OCI-M2 (cell line): ENCODE measurements at regions not wholly inside any gene's neighbourhood (a gene's known extent, or its start where the extent isn't known, plus 50 kb on each side); places are given as distances from the start of the nearest gene placed in this dataset.

Experiments used
- DNase-seq: peaks from one replicate; lab custom pipeline; 2025; ENCODE audit not compliant: unreplicated experiment; lab: John Stamatoyannopoulos, UW

DNA sequence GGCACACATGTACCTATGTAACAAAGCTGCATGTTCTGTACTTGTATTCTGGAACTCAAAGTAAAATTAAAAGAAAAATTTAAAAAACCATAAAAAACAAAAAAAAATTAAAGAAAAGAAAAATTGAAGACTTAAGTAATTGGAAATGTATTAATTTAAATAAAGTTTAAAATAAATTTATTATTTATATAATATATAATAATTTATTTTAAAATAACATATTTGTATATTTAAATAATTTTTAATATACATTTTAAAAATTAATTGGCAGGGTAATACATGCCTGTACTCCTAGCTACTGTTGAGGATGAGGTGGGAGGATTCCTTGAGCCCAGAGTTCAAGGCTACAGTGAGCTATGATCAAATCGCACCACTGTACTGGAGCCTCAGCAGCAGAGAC lies 1830.6 kb upstream of the CELF4 start:
- no peak for DNase-seq

GRCh38 chr18:39389800-39390379 lies 1824.3 kb upstream of the CELF4 start:
- DNase-seq, result no peak

DNA sequence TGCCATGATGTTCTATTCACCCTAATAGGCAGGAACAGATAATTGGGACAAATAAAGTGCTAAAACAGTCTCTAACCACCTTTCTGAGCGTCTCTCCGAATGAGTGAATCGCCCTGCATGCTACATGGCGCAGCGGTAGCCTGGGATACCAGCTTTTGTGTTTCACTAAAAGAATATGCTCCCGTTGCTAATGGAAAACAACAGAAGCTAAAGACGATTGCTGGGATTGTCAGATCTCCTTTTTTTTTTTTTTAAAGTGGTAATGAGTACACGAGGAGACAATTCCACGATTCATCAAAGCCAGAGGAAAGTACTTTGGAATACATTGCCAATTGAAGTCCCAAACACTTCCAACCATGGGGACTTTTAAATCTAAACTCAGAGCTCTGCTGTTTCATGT lies 1815.3 kb upstream of the CELF4 start:
- no peak for DNase-seq

GRCh38 chr18:39380186-39380725 lies 1814.7 kb upstream of the CELF4 start:
- DNase-seq, result no peak

GRCh38 chr18:39375066-39375465 lies 1809.5 kb upstream of the CELF4 start:
- DNase-seq, result no peak

DNA sequence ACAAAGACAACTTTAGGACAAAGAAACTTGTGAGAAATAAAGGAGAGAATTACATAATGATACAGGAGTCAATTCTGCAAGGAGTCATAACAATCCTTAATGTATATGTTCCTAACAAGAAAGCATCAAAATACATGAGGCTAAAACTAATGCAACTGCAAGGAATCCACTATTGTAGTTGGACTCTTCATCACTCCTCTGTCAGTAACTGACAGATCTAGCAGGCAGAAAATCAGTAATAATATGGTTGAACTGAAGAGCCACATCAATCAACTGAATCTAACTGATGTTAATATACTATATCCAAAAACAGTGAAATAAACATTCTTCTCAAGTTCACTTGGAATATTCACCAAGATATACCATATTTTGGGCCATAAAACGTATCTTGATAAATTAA lies 1806.4 kb upstream of the CELF4 start:
- DNase-seq, result no peak

GRCh38 chr18:39366656-39367055 lies 1801.1 kb upstream of the CELF4 start:
- no peak for DNase-seq

- no peak for DNase-seq
Measured at GRCh38 chr18:39365836-39366485, 1800.4 kb upstream of the CELF4 start.

DNA sequence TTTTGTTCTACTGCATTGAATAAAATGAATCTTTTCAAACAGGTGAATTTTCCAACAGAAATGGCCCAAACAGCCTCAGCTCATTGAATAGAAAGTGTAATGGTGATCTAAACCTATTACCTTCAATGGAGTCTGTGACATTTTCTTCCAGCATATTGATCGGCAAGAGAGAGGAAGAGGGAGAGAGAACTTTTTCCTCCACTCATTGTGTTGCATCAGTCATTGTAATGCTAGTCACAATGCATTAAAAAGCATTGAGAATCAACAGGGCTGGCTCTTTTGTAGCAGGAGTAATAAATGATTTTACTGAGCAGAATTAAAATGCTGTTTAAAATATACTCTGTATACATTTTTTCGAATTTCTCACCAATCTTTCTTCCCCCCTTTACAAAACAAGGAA lies 1794.5 kb upstream of the CELF4 start:
- DNase-seq, result no peak

- DNase-seq, result no peak
Measured at GRCh38 chr18:39359636-39360035, 1794.0 kb upstream of the CELF4 start.

DNA sequence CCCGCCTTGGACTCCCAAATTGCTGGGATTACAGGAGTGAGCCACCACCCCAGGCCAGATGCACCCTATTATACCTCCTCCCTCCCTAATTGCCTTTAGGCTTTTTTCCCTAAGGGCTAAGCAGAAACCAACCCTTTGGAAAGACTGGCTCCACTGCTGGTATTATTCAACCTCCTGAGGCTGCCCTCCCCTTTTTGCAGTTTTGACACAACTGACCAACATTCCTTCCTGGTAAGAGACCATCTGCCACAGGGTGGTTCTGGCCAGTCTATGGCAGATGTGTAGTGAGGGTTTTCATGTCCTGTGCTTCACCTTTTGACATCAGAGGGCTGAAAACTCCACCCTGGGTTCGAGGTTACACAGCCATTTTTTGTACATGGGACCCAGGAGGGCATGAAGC lies 1785.3 kb upstream of the CELF4 start:
- no peak for DNase-seq

DNA sequence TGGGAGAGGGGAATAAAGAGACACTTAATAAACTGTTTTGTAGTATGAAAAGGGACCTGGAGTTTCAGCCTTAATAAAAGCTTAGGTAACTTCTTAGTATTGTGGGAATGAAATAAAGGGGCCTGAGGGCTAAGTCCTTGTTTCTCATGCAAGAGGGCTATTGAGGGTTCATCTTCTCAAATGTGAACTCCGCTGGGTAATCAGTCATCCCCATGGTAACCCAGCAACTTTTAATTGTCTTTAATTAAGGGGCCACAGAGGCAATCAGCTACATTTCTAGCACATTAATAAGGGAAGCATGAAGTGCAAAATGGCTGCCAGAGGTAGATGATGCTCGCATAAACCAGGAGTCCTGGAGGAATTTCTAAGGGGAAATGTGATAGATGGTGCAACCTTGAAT lies 1784.2 kb upstream of the CELF4 start:
- no peak for DNase-seq

DNA sequence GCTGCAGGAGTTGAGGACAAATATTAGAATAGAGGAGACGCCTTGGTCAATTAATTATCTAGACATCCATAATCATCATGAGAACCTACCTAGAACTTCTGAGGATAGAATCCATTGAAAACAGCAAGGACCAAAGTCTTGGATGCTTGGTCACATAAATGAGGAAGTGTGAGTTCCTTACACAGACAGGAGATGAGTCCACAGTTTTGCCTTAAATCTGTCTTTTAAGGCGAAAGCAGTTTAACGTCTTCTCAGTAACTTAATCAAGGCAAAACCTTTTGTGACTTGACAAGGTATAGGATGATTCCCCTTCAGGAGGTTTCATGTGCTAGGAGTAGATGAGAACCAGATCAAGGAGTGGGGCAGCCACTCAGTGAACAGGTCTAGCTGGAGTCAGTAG lies 1783.2 kb upstream of the CELF4 start:
- DNase-seq, result no peak

- no peak for DNase-seq
Measured at GRCh38 chr18:39347701-39348100, 1782.1 kb upstream of the CELF4 start.

- no peak for DNase-seq
Measured at GRCh38 chr18:39346916-39347315, 1781.3 kb upstream of the CELF4 start.

DNA sequence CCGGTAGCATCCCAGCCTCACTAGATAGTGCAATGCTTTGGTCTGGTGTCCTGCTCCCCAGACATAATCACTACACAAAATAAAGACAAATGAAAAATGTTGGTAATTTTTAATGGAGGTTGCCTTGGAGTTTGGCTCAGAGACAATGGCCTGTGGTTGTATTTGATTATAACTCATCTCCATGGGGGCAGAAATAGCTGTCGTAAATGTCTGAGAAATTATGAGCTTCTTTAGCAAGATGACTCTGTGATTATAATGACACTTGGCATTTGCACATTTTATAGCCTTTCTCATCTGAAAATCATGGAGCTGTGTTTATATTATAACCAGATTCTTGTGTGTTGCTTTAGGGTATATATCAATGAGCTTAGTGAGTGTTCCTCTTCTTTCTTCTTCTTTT lies 1779.7 kb upstream of the CELF4 start:
- no peak for DNase-seq

DNA sequence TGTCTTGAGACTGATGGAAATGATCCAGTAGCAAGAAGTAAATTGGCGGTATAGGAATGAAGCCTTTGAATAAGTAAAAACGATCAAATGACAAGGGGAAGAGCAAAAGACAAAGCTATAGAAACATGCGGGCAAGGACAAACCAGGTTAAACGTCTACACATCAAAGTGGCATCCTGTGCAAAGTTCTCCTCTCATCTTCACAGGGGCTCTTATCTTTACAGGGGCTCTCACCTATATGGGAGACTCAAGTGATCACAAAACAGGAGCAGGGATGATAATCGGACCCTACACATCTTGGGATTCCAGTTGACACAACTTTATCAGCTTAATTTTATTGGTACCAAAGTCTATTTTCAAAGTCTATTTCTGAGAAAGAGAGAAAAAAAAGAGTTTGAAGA lies 1778.9 kb upstream of the CELF4 start:
- DNase-seq, result no peak

GRCh38 chr18:39341129-39341528 lies 1775.5 kb upstream of the CELF4 start:
- DNase-seq, result no peak

DNA sequence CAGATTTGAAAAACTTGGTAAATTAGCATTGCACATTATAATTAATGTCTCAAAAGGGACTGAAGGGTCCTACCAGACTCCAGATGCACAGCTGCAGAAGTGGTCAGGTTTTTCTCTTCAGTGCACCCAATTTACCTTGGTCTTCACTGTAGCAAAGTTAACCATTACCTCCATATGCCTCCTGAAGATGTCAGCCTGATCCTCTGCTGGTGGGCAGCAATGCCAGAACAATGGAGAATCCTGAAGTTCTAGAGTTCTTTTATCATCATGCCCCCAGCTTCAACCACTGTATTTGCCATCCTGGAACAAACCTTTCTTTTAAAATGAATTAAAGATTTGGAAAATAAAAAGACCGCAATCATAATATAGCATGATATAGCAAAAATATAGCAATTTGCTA lies 1774.8 kb upstream of the CELF4 start:
- no peak for DNase-seq

DNA sequence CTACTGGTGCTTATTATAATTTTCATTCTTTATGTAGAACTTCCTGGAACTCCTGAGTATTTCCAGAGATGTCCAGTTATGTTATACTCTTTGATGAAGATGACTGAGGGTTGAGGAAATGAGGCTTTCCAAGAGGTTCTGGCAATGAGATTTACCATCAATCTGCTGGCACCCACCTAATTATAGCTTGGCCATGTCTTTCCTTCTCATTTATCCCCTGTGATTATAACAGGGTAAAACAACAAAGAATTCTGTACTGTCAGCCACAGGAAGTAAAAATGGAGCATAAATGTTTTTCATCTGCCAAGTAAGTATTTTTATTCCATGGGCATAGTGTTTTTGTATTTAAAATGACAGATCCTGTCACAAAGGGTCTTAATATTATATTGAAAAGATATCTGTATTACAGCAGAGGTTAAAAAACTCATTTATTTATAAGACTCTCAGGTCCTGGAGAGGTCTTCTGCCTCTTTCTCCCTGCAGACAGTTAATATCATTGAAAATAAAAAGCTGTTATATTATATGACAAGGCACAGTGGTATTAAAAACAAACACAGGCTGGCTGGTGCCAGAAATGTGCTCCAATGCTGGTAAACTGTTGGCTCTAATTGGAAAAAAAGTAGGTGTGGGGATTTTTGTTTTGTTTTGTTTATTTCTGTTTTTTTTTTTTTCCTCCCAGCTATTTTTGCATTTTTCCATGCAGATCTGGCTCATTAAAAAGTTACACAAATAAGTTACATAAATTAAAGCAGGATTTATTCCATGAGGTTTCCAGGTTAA lies 1764.1 kb upstream of the CELF4 start:
- DNase-seq, result no peak

DNA sequence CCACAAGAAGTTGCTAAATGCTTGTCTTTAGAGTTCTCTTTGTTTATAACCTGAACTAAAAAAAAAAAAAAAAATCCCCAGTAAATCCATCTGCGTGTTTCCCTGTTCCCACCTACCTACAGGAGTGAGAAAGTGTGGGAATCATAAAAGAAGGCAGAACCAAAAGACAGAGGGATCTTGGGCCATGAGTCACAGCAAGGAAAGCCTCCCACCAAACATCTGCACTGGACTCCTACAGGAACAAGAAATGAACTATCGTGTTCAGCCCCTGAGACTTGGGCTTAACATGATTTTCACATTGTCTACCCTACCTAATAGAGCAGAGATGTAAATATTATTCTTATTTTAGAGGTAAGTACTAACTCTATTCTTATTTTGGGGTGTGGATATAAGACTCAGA lies 1761.2 kb upstream of the CELF4 start:
- DNase-seq, result no peak

- no peak for DNase-seq
Measured at GRCh38 chr18:39325973-39326372, 1760.4 kb upstream of the CELF4 start.
